ENCODE measurements at regions not wholly inside any gene's neighbourhood (a gene's known extent, or its start where the extent isn't known, plus 50 kb on each side); places are given as distances from the start of the nearest gene placed in this dataset.
A peak's percentile ranks its signal among the peaks of the same experiment; 100 is the strongest.

- H3K79me2 ChIP-seq (ENCODE audit: insufficient read depth, low read length), result no peaks in the 10 kb centered on the region
- peaks cover 0 to 8% of the 10 kb centered on the region in 2 experiments; a peak in 1 of 4 replicates for H3K9me3 ChIP-seq (ENCODE audit: control insufficient read depth in 1 of 2, insufficient read depth in 1 of 2, low read depth in 1 of 2, low read length in 2 of 2)
- no TSS peak for BruUV-seq (replicated peaks)
- ChIA-PET POLR2A (no interaction called here), CTCF (no interaction called here), RAD21 (ENCODE audit: low non-redundant PET in 1 of 2, low total read pairs in 2 of 2, uncharacterized antibody in 2 of 2, unreplicated experiment in 2 of 2) (no interaction called here)
- intact Hi-C loops (cut with micrococcal nuclease), result no loop called here
- no peak overlapping the region for H3K9ac ChIP-seq (ENCODE audit: low read length)
- H2AFZ ChIP-seq (ENCODE audit: low read depth, low read length, poor library complexity, severe bottlenecking), result no peak overlapping the region
- no peaks in the 10 kb centered on the region for H3K36me3 ChIP-seq (ENCODE audit: control insufficient read depth in 1 of 2, insufficient read depth in 2 of 2, low read length in 2 of 2)
- H3K27me3 ChIP-seq (ENCODE audit: insufficient read depth, low read length), result no peaks in the 10 kb centered on the region
- no peak overlapping the region for H3K4me3 ChIP-seq (replicated peaks in 1 of 2; ENCODE audit: low read depth in 1 of 2, low read length in 2 of 2)
- H3K9me2 ChIP-seq (ENCODE audit: insufficient read depth), result no peaks in the 10 kb centered on the region
- TF ChIP-seq RAD21 (IDR thresholded peaks at IDR 0.05; ENCODE audit: low read depth), result peak; percentile 32
- TF ChIP-seq EGR1 (IDR thresholded peaks at IDR 0.05; ENCODE audit: low read depth), result no peak
- peak in 2 of 3 experiments; percentile 45 to 51; a peak in 4 of 6 replicates for TF ChIP-seq CTCF (IDR thresholded peaks at IDR 0.05 in 2 of 3, conservative IDR thresholded peaks at IDR 0.05 in 1 of 3; ENCODE audit: borderline replicate concordance in 1 of 3, insufficient read depth in 1 of 3, low read depth in 2 of 3, low read length in 2 of 3)
- ATAC-seq (peak; percentile 91), DNase-seq (ENCODE audit: low read depth, low spot score) (no peak)
- H3K4me1 ChIP-seq (ENCODE audit: control insufficient read depth in 1 of 2, insufficient read depth in 2 of 2, low read length in 2 of 2), result peaks cover under 1 to 19% of the 10 kb centered on the region in 2 experiments; a peak in 3 of 4 replicates
- no peak overlapping the region for H3K27ac ChIP-seq (ENCODE audit: low read depth, low read length)
- no peaks in the 10 kb centered on the region for H4K20me1 ChIP-seq (ENCODE audit: insufficient read depth)
- H3K4me2 ChIP-seq (ENCODE audit: low read length), result no peak overlapping the region
Observed at GRCh38 chr6:14280766-14281293, 163.3 kb downstream of the CD83 start.

GRCh38 chr6:14281811-14282660 is 164.5 kb downstream of the CD83 start:
- intact Hi-C loops (cut with micrococcal nuclease), result no loop called here
- no TSS peak for BruUV-seq (replicated peaks)
- CTCF ChIA-PET, result no interaction called here
- TF ChIP-seq CEBPB (IDR thresholded peaks at IDR 0.05; ENCODE audit: low read depth) (no peak), ATF3 (IDR thresholded peaks at IDR 0.05) (no peak), YY1 (IDR thresholded peaks at IDR 0.05; ENCODE audit: extremely low read depth, insufficient replicate concordance, low read depth, low read length) (no peak), POLR2AphosphoS5 (IDR thresholded peaks at IDR 0.05; ENCODE audit: low read depth, low read length) (no peak), SIN3A (IDR thresholded peaks at IDR 0.05; ENCODE audit: low read depth) (no peak), ZFX (IDR thresholded peaks at IDR 0.05) (no peak), RAD21 (IDR thresholded peaks at IDR 0.05; ENCODE audit: low read depth) (no peak), ZBTB33 (IDR thresholded peaks at IDR 0.05; ENCODE audit: extremely low read depth, insufficient replicate concordance, low read length) (no peak), MAX (IDR thresholded peaks at IDR 0.05) (no peak), SRF (IDR thresholded peaks at IDR 0.05; ENCODE audit: low read depth) (no peak)

More at GRCh38 chr6:14281811-14282660, 164.5 kb downstream of the CD83 start:
- ChIA-PET RAD21 (ENCODE audit: low non-redundant PET in 1 of 2, low total read pairs in 2 of 2, uncharacterized antibody in 2 of 2, unreplicated experiment in 2 of 2) (no interaction called here), POLR2A (interaction anchor here (0.8 kb wide), 1 partner anchor 11 kb away, joined by 3 read pairs; no protein-coding TSS in a partner anchor)
- ATAC-seq (no peak), DNase-seq (ENCODE audit: low read depth, low spot score) (no peak)
- Histone ChIP-seq H3K9me3 (ENCODE audit: control insufficient read depth in 1 of 2, insufficient read depth in 1 of 2, low read depth in 1 of 2, low read length in 2 of 2) (peaks cover 0 to 8% of the 10 kb centered on the region in 2 experiments; a peak in 1 of 4 replicates), H3K79me2 (ENCODE audit: insufficient read depth, low read length) (no peaks in the 10 kb centered on the region), H4K20me1 (ENCODE audit: insufficient read depth) (no peaks in the 10 kb centered on the region), H3K9me2 (ENCODE audit: insufficient read depth) (no peaks in the 10 kb centered on the region), H3K27ac (ENCODE audit: low read depth, low read length) (no peak overlapping the region), H3K4me3 (replicated peaks in 1 of 2; ENCODE audit: low read depth in 1 of 2, low read length in 2 of 2) (no peak overlapping the region), H3K36me3 (ENCODE audit: control insufficient read depth in 1 of 2, insufficient read depth in 2 of 2, low read length in 2 of 2) (no peaks in the 10 kb centered on the region), H3K4me2 (ENCODE audit: low read length) (no peak overlapping the region), H3K27me3 (ENCODE audit: insufficient read depth, low read length) (no peaks in the 10 kb centered on the region), H2AFZ (ENCODE audit: low read depth, low read length, poor library complexity, severe bottlenecking) (no peak overlapping the region), H3K9ac (ENCODE audit: low read length) (no peak overlapping the region), H3K4me1 (ENCODE audit: control insufficient read depth in 1 of 2, insufficient read depth in 2 of 2, low read length in 2 of 2) (peaks cover 12 to 24% of the 10 kb centered on the region in 2 experiments)

Data from HCT116 (cell line).